Lung (tissue), 11 donors: ENCODE measurements at regions not wholly inside any gene's neighbourhood (a gene's known extent, or its start where the extent isn't known, plus 50 kb on each side); places are given as distances from the start of the nearest gene placed in this dataset.

Experiments used
- ATAC-seq: fragments of 200-7000 bp; cut with Tn5 transposase; one replicate; pipeline ENCODE4 v1.9.1; 2020; ENCODE audit warnings: moderate number of reproducible peaks; ENCODE audit not compliant: insufficient read depth, low FRiP score
- DNase-seq, 3 donors: peaks; one replicate each; pipeline ENCODE4 v3.0.0-alpha.2; 2013 to 2017
- H3K27ac ChIP-seq, 2 donors: one replicate each; pipeline ENCODE4 v1.5.1; 2013; ENCODE audit warnings: mild to moderate bottlenecking in 2 of 2, moderate library complexity in 2 of 2, control low read depth in 1 of 2, inconsistent platforms in 1 of 2, low read depth in 1 of 2, low read length in 1 of 2
- H3K27me3 ChIP-seq, 3 donors: one replicate each; pipeline ENCODE4 v1.5.1; 2013; ENCODE audit warnings: low read length in 2 of 3; ENCODE audit not compliant: control insufficient read depth in 3 of 3, insufficient read depth in 3 of 3
- H3K36me3 ChIP-seq, 4 donors: one replicate each; pipeline ENCODE4 v1.5.1; 2013; ENCODE audit warnings: low read length in 4 of 4, mild to moderate bottlenecking in 1 of 4, moderate library complexity in 1 of 4; ENCODE audit not compliant: control insufficient read depth in 4 of 4, insufficient read depth in 4 of 4
- H3K4me1 ChIP-seq, 5 donors: one replicate each; pipeline ENCODE4 v1.5.1; 2013; ENCODE audit warnings: low read length in 5 of 5, mild to moderate bottlenecking in 2 of 5, moderate library complexity in 1 of 5; ENCODE audit not compliant: control insufficient read depth in 5 of 5, insufficient read depth in 5 of 5
- H3K4me3 ChIP-seq: one replicate; pipeline ENCODE4 v1.5.1; 2013; ENCODE audit warnings: mild to moderate bottlenecking, control low read depth, moderate library complexity
- H3K9ac ChIP-seq, 2 donors: one replicate each; pipeline ENCODE4 v1.5.1; 2013; ENCODE audit warnings: low read length in 2 of 2, control low read depth in 1 of 2; ENCODE audit not compliant: insufficient read depth in 1 of 2
- H3K9me3 ChIP-seq, 4 donors: one replicate each; pipeline ENCODE4 v1.5.1; 2013; ENCODE audit warnings: low read length in 3 of 4, mild to moderate bottlenecking in 1 of 4, moderate library complexity in 1 of 4; ENCODE audit not compliant: control insufficient read depth in 4 of 4, insufficient read depth in 3 of 4
- WGBS, 2 donors: extraction: QIAGEN DNeasy Blood & Tissue Kit; methylation state at CpG; one replicate each; pipeline ENCODE4 v1.1.7; 2013; 5-methylcytosine and 5-hydroxymethylcytosine counted together
- TF ChIP-seq, protein P1 (sequence below): IDR thresholded peaks from 2 replicates; pipeline ENCODE4 v1.5.1; 2012; ENCODE audit warnings: mild to moderate bottlenecking; ENCODE audit errors: control extremely low read depth, extremely low read depth
- donor health status: control.
- donor health status: control.
- donor health status: Bipolar disorder and iron deficiency.
- donor health status: healthy.
- donor health status: DM: yes; HTN: yes; CAD: no.

DNA sequence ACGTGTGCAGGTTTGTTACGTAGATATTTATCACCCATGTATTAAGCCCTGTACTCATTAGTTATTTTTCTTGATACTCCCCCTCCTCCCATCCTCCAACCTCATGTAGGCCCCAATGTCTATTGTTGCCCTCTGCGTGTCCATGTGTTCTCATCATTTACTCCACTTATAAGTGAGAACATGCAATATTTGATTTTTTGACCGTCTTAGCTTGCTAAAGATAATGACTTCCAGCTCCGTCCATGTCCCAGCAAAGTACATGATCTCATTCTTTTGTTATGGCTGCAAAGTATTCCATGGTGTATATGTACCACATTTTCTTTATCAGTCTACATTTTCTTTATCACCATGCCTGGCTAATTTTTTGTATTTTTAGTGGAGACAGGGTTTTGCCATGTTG lies 623.2 kb downstream of the SQOR start:
- H3K4me1 ChIP-seq: no peaks in the 10 kb centered on the region
- H3K9me3 ChIP-seq: peaks cover 0 to 8% (median 0%) of the 10 kb centered on the region in 4 donors
- H3K36me3 ChIP-seq: no peaks in the 10 kb centered on the region
- H3K27me3 ChIP-seq: no peaks in the 10 kb centered on the region
- H3K9ac ChIP-seq: no peak overlapping the region
- DNase-seq: no peak
- WGBS, 2 donors: 83% methylated on average over 5 of the region's 5 CpGs
- no peak overlapping the region for H3K27ac ChIP-seq
- TF ChIP-seq, protein P1, sequence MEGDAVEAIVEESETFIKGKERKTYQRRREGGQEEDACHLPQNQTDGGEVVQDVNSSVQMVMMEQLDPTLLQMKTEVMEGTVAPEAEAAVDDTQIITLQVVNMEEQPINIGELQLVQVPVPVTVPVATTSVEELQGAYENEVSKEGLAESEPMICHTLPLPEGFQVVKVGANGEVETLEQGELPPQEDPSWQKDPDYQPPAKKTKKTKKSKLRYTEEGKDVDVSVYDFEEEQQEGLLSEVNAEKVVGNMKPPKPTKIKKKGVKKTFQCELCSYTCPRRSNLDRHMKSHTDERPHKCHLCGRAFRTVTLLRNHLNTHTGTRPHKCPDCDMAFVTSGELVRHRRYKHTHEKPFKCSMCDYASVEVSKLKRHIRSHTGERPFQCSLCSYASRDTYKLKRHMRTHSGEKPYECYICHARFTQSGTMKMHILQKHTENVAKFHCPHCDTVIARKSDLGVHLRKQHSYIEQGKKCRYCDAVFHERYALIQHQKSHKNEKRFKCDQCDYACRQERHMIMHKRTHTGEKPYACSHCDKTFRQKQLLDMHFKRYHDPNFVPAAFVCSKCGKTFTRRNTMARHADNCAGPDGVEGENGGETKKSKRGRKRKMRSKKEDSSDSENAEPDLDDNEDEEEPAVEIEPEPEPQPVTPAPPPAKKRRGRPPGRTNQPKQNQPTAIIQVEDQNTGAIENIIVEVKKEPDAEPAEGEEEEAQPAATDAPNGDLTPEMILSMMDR: no peak
- H3K4me3 ChIP-seq: no peak overlapping the region
- no peak for ATAC-seq

DNA sequence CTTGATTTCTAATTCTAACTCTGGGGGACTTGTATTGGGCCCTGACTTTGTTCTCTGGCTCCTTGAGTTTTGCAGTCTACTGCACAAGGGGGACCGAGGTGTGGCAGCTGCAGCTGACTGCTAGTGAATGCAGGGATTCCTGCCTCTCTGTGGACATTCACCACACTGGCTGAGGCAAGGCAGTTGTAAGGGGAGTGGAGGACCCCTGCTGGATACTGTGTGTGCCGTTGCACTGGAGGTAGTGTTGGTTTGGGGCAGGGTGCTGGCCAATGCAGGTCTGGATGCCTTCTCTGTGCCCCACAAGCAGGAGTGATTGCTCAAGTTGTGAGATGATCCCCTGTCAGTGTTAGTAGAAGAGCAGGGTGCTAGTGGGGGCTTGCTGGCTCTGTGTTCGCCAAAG lies 626.1 kb downstream of the SQOR start:
- no peak overlapping the region for H3K9ac ChIP-seq
- WGBS, 2 donors: 76 to 80% methylated on average over 3 of the region's 3 CpGs
- no peaks in the 10 kb centered on the region for H3K36me3 ChIP-seq
- TF ChIP-seq, protein P1: no peak
- H3K27me3 ChIP-seq: no peaks in the 10 kb centered on the region
- no peak for ATAC-seq
- no peaks in the 10 kb centered on the region for H3K4me1 ChIP-seq
- H3K4me3 ChIP-seq: no peak overlapping the region
- no peak for DNase-seq
- no peak overlapping the region for H3K27ac ChIP-seq
- peaks cover 0 to 8% (median 0%) of the 10 kb centered on the region in 4 donors for H3K9me3 ChIP-seq

DNA sequence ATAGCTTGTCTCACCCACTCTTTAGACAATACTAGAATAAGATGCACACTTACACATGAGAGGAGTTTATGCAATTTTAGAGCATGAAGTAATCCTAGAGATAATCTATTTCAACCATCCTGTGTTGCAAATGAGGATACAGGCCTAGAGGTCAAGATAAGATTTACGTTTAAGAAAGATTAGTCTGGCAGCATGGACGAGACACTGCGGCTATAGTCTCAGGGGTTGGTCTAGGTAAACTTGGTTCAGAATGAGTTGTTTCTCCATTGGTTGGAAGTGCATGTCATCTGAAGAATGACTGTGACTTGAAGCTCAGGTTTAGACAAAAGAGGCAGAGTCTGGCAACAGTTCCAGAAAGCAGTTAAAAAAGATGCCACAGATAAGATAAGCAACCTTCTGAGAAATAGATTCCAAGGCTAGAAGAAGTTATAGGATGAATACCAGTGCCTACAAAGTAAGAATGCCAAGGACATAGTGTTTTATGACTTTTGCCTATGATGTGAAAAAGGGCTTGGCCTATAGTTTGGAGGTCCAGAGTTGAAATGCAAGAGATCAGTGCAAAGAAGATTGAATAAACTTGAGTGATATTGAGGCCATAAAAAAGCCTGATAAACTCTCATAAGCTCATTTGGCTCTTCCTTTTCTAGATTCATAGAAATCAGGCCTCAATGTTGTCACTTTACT lies 631.0 kb downstream of the SQOR start:
- H3K36me3 ChIP-seq: no peaks in the 10 kb centered on the region
- H3K27me3 ChIP-seq: no peaks in the 10 kb centered on the region
- 57 to 70% methylated on average over 3 of the region's 3 CpGs for WGBS, 2 donors
- H3K9me3 ChIP-seq: peaks cover 0 to 8% (median 0%) of the 10 kb centered on the region in 4 donors
- no peak overlapping the region for H3K4me3 ChIP-seq
- TF ChIP-seq, protein P1: no peak
- DNase-seq: no peak
- no peaks in the 10 kb centered on the region for H3K4me1 ChIP-seq
- no peak for ATAC-seq
- no peak overlapping the region for H3K27ac ChIP-seq
- no peak overlapping the region for H3K9ac ChIP-seq

DNA sequence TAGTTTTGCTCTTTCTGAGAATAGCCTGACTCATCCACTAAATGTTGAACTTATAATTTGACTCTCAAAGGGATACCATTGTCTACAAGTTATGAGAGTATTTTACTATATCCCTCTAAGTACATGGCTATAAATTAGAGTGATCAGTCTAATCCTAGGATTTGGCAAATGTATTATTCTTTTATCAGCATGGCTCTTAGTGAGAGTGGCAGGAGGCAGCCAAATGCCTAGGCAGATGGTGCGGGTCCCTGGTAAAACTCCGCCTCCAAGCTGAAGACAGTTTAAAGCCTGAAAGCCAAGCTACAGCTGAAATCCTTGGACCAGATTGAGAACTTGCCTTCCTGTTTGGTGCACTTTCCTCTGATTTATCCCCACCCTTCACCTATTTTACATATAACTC lies 631.8 kb downstream of the SQOR start:
- Histone ChIP-seq H3K9ac (no peak overlapping the region), H3K27ac (no peak overlapping the region), H3K27me3 (no peaks in the 10 kb centered on the region), H3K9me3 (peaks cover 0 to under 1% (median 0%) of the 10 kb centered on the region in 4 donors), H3K4me3 (no peak overlapping the region), H3K4me1 (no peaks in the 10 kb centered on the region), H3K36me3 (no peaks in the 10 kb centered on the region)
- 93 to 95% methylated on average over 2 of the region's 2 CpGs for WGBS, 2 donors
- DNase-seq: no peak
- TF ChIP-seq, protein P1: no peak
- no peak for ATAC-seq
